GM19438 (cell line): ENCODE measurements at regions not wholly inside any gene's neighbourhood (a gene's known extent, or its start where the extent isn't known, plus 50 kb on each side); places are given as distances from the start of the nearest gene placed in this dataset.
"Not testable (repeated sequence)": the region's sequence is repeated elsewhere in the genome, so short reads cannot be mapped to it uniquely, and the experiment has no call there.

ENCODE experiments used
- ATAC-seq: cut with Tn5 transposase; IDR thresholded peaks from one replicate; pipeline ENCODE4 v1.9.1; 2021; ENCODE audit warnings: low read depth; ENCODE audit not compliant: unreplicated experiment

DNA sequence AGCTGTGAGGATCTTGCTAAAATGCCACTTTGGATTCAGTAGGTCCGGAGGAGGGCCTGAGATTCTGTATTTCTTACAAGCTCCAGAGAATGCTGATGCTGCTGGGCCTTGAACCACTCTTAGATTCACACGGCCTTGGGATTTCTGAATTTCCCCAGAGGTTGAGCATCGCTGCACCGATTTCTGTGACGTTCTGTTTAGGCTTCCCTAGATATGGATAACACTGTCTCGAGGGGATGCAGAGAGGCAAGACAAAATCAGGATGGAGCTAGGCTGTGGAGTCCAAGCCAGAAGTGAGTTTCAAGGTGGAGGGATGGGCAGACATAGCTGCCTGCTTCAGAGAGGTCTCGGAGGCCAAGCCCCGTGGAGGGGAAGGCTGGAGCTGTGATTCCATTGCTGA lies 415.9 kb upstream of the PROX1 start:
- ATAC-seq, result no peak

DNA sequence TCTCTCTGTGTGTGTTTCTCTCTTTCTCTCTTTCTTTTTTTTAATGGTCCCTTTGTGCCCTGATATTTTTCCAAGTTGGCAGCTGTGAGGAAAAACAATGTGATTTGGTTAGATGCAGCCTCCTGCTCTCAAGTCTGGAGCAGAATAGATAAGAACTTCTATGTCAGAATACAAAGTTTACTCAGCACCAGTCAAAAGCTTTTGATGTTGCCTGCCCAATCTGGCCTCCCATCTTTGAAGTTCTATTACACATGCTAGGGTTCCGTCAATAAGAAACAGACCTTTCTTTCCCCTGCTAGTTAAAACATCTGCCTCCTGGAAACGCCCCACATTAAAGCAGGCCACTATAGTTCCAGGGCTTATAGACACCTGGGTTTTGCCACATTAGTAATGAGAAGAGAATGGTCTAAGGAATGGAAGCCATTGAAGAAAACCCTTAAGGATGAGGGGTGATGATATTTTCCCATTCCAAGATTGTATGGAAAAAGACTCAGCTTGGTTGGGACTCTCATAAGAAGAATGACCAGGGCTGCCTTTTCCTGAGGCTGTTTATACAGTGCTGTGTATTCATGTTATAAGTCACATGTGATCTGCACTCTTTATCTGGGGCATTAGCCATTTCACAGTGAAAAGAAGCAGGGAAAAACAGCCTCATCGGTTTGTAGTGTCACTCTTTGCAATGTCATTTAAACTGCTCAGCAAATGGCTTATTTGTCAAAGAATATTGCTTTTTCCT lies 414.7 kb upstream of the PROX1 start:
- no peak for ATAC-seq

DNA sequence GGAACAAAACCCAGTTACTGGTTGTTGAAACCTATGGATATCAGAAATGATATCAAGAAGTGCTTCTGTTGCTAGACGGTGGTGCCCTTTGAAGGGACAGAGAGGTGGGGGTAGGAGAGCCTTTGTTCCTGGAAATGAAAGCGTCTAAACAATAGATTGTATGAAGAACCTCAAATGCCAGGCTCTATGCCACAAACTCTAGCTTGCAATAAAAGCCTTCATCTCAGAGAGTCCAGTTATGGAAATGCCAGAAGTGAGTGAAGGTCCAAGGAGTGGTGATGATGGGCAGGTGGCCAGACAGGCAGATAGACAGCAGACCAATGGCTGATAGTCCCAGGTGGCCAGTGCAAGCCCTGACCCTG lies 414.1 kb upstream of the PROX1 start:
- ATAC-seq, result no peak

DNA sequence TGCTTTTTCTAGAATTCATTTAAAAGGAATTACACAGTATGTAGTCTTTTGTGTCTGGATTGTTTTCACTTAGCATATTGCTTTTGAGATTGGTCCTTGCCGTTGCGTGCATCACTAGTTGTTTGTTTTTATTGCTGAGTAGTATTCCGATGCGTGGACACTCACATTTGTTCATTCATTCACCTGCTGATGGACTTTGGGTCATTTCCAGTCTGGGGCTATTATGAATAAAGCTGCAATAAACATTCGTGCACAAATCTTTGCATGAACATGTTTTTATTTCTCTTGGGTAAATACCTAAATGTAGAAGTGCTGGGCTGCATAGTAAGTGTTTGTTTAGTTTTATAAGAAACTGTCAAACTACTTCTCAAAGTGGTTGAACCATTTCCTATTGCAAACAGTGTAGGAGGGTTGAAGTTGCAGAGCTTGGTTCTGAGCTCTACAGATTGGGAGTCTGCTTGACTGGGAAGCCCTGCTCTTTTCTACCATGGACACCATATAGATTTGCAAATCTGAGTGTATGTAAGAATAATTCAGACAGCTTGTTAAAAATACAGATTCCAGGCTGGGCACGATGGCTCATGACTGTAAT lies 404.7 kb upstream of the PROX1 start:
- ATAC-seq, result no peak

DNA sequence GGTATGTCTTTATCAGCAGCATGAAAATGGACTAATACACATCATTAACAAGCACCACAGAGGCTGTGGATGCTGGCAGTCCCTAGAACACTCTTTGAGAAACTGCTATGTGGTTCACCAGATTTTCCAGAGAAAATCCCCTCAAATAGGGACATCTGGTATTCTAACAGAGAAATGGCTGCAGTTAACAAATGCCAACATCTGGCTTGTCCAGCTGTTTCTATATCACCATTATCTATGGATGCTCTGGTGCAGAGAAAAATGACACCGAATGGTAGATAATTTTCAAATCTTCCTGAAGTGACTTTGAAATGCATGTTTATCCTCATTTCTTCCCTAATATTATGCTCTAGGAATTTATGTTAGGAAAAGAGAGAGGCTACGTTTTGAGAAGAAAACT lies 403.5 kb upstream of the PROX1 start:
- ATAC-seq, result no peak

DNA sequence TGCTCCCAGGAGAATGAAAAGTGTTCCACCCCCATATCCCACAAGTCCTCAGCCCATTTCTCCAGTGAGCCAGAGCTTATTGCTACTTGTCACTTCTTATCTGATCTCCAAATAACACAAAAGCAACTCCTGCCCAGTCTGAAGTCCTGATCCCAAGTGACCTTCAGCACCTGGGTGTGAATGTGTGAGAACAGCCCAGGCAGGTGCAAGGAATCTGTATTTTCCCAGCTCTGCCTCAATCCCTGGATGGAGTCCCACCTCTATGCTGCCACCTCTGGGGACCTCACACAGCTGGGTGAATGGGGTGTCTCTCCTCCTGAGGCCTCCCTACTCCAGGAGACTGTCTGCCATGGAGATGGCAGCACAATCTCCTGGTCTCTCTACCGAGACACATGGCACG lies 402.4 kb upstream of the PROX1 start:
- ATAC-seq, result no peak

DNA sequence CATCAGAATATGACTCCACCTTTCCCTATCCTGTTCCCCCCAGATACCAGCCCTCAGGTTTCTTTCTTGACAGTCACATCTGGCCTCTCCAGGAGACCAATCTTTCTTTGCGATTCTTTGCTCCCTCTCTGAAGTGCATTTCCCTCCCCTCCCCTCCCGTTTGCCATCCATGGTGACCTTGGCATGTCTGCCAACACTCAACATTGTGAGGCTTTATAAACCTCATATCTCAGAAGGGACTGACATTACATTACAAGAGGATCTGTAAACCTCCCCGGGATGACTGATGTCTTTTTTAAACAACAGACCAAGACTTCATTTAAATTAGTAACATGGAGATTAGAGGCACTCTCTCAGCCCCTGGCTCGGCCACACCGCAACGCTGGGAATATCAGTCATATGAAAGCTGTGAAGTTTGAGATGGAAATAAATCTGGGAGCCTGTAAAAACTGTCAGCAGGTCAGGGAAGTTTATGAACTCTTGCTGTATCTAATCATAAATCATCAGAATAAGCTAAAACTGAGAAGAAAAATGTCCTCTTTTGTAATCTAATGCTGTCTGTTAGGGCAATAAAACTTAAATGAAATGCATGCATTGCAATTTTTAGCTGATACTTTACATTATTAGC lies 401.7 kb upstream of the PROX1 start:
- ATAC-seq, result no peak

DNA sequence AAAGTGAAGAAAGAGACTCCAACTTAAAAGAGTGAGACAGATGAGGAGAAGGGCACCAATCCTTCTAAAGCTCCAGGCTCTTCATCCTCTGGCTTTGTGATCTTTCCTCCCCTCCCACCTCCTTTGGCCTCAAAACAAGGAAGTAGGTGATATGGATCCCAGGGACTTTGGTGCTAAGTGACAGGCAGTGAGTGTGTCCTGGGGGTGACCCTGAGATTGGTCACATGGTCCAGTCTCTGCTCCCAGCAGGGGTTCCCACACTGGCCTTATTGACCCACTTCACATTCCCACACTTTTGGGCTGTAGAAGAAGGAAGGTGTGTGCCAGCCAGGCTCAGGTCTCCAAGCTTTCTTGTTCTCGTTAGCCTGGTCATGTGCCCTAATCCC lies 401.2 kb upstream of the PROX1 start:
- ATAC-seq, result no peak

DNA sequence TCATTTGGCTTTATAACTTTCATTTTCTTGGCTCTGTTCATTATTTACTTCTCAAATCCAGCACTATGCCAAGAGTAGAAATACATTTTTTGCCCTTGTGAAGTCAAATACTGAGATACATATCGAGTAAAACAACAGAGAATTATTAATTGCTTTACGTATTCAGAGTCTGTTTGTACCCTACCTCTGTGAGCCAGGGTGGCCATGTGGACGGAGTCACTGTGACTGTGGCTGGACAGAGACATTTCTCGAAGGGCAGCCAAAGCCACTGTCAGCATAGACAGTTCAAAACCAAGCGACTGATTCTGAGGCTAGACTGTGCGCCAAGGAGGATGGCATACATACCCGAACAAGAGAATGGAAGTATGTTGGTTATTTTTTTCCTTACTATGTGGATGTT lies 391.0 kb upstream of the PROX1 start:
- ATAC-seq, result no peak

DNA sequence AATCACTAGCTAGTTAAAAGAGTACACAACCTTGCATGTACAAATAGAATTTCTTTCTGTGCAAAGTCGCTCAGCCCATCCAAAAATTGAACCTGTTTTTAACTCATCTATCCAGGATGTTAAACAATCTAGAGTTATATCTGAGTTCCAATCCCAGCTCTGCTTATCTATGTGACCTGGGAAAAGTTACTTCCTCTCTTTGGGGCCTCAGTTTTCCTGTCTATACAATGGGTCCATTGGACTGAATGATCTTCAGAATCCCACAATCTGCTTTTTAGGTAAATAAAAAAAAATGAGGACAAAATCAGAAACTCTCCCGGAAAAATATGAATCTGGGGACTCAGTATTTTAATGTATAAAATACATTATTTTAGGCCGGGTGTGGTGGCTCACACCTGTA lies 389.5 kb upstream of the PROX1 start:
- ATAC-seq, result no peak

DNA sequence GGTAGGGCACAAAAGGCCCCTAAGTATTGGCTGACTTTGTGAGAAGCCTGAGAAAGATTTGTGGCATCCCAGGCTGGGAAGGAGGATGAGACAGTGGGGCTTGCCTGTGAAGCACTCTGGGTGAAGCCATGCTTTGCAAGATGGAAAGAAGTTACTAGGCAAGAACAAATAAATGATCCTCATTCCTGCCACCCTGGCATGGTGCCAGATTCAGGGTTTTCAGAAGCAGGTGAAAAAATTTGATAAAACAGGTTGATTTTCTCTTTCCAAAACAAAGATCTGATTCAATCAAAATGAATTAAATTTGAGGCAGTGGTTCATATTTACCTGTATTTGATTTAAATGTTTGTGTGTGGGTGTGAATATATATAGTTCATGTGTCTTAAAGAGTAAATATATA lies 386.9 kb upstream of the PROX1 start:
- ATAC-seq, result no peak

DNA sequence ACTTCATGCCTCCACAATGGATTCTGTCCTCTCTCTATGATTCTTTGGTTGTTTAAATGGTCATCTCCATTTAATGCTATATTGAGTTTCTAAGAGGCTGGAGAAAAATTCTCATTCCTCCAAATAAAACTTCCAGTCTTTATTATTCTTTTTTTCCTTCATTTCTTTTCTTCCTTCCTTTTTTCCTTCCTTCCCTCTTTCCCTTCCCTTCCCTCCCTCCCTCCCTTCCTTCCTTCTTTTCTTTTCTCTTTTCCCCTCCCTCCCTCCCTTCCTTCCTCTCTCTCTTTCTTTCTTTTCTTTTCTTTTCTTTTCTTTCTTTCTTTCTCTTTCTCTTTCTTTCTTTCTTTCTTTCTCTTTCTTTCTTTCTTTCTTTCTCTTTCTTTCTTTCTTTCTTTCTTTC lies 386.1 kb upstream of the PROX1 start:
- ATAC-seq, result not testable (repeated sequence)

DNA sequence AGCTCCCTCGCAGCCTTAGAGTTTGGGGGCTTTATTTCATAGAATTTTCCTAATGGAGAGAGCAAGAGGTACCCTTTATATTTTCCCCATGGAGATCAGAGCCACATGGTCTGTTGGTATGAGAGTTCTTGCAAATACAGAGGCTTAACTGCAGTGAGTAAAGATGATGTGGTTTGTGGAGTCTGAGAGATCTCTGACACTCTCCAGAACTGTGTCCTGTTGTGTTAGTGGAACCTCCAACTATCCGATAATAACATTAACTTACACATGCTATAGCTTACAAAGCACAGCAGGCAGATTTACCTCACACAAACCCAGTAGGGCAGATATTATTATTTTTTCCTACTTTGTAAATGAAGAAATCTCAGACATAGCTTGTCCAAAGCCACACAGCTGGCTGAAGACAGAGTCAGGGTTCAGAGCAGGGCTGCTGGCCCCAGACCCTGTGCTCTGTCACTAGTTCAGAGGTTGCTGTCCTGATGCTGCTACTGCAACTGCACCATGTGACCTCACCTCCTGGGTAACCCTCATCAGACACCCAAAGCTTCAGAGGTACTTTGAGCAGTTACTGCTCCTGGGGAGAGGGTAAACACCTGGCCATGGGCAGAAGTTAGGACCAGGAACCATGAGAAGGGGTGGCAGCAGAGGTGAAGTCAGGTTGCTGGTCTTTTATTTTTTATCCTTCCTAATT lies 384.8 kb upstream of the PROX1 start:
- no peak for ATAC-seq

DNA sequence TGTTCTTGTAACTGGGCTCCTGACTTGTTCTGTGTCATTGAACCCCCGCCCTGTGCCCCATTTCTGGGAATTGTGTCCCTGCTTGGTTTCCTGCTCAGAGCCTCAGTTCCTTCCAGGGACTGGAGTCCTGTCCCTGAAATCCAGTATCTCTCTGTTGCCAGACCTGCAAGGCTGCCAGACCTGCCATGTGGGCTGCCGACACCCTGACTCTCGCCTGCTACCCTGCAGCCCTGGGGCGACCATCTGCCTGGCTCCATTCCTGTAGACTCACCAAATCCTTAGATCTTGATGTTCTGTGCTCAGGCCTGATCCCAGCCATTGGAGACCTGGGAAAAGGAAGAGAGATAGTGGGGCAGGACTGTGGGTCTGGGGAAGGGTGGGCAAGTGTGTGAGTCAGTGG lies 383.3 kb upstream of the PROX1 start:
- no peak for ATAC-seq

DNA sequence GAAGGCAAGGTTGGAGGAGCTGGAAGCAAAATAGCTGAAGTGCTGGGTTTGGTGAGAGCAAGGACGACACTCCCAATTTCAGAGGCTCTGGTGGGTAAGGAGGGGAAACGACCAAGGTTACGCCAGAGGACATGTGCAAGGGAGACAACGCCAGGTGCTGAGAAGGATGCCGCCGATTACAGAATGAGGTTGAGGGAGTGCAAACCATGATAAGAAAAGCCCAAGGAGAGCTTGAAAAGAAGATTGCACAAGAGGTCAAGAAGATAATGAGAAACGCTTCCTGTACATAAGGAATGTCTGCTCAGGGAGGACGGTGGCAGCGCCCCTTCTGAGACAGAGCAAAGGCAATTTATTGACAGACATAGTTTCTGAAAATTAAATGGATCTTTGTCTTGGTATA lies 382.0 kb upstream of the PROX1 start:
- ATAC-seq, result no peak

DNA sequence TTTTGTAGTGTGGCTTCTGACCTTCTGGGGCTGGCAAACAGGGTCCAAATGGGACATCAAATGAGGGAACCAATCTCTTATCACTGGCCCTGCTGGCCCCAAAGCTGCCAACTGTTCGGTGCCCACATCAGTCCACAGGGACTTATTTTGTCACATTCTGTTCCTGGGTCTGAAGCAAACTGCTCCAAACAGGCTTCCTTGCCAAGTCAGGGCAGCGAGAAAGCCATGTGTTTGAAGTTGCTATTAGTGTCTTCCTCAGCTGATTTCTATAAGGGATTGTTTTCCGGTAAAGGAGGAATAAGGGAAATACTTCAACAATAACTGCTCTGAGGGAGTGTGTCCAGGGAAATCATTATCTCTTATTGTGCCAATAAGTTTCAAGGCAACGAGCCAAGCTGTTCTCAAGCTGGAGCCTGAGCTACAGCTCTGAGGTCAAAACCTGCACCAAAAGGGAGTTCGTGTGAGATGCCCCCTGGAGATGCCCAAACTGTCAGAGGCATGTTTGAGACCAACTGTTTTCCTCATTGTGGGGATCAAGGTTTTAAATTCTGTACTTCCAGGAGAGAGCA lies 381.4 kb upstream of the PROX1 start:
- no peak for ATAC-seq

DNA sequence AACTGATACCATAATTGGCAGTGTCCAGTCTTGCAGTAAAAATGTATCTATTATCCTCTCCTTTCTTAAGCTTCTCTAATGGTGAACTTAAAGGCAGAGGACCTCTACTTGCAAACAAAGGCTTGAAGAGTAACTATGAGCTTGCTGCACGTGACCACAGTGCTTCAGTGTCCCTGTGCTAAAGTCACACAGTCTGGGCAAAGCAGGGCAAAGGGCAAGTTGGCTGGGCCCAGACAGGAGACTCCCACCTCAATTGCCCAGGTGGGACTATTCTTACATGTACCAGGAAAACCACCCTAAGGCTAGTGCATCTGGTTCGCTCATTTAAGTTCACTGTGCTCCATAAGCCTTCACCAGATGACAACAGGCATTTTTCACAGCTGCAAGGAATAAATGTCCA lies 374.2 kb upstream of the PROX1 start:
- ATAC-seq, result no peak

DNA sequence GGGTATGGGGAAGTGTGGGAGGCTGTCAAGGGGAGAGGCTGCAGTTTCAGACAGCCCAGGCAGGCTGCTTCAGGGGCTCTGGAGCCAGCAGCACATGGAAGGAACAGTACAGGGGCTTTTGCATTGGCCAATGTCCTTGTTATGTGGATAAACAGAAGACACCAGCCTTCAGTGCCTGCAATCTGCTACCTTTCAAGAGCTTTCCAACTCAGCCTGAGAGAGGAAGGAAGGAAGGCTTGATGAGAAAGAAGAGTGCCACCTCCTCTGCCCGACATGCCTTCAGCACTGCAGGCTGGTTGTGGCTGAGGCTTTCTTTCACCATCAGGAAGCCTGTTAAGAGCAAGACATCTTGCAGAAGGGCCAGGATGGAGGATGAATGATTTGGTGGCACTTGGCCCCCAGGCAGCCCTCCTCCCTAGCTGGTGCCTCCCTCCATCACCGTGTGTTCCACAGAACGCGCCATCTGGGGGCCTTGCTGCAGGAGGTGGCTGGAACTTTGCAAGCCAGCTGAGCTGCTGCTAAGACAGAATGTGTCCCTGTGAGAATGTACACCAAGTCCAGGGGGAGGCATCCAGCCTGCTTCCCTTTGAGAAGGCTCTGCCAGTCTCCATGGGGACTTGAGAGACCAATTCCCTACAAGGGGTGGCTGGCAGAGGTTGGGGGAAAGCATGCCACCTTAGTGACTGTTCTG lies 372.4 kb upstream of the PROX1 start:
- no peak for ATAC-seq

DNA sequence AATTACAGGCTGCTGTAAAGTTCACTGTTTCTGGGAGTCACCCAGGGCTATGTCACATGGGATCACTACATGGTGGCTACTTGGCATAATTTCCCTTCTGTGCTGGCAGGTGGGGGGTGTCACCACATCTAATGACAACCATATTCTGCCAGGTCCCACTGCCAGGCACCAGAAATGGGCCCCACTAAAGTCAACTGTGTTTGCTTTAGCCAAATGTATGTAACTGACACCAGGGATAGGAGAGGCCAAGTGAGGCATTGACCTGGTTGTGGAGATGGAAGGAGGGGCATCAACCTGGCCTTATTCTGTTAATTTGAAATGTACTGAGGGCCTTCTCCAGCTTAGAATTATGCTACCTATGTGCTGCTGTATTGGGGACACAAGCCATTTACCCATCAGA lies 370.6 kb upstream of the PROX1 start:
- no peak for ATAC-seq

DNA sequence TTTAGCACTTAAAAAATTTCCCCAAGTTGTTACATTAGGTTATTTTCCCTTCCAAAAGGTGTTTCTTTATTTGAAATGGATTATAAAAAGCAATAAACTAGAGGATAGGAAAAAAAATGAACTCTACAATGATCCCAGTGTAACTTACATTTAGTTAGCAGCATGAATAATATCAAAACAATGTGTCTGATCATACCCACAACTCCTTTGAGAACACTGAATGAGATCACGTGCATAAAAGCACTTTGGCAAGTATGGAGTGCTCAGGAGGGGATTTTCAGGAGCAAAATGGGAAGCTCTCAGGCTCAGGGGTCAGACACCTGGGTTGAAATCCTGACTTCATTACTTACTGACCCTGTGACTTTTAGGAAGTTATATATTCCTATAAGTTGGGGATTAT lies 369.7 kb upstream of the PROX1 start:
- ATAC-seq, result no peak

DNA sequence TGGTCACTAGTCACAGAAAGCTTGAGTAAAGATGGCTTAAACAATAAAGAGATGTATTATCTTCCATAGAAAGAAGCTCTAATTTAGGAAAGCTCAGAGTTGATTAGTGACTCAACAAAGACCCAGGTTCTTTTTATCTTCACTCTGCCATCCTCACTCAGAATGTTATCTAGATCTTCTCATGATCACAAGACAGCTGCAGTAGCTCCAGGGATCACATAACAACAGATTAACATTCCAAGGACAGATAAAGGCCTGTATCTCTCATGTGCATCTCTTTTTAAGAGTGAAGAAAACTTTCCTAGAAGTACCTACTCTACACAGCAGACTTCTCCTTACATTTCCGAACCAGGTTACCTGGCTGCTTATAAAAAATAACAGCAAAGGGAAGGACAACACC lies 368.7 kb upstream of the PROX1 start:
- ATAC-seq, result no peak
